ENCODE measurements at regions not wholly inside any gene's neighbourhood (a gene's known extent, or its start where the extent isn't known, plus 50 kb on each side); places are given as distances from the start of the nearest gene placed in this dataset.

GRCh38 chr16:49929626-49930025, 73.7 kb upstream of the ZNF423 start:
- no peak for DNase-seq (ENCODE audit: low read depth in 1 of 2, low spot score in 1 of 2)
- no peak for TF ChIP-seq SPI1 (IDR thresholded peaks at IDR 0.05; ENCODE audit: borderline replicate concordance, low read depth)
- no peak for TF ChIP-seq POLR2AphosphoS5 (IDR thresholded peaks at IDR 0.05; ENCODE audit: low read depth)
- TF ChIP-seq, protein P1, sequence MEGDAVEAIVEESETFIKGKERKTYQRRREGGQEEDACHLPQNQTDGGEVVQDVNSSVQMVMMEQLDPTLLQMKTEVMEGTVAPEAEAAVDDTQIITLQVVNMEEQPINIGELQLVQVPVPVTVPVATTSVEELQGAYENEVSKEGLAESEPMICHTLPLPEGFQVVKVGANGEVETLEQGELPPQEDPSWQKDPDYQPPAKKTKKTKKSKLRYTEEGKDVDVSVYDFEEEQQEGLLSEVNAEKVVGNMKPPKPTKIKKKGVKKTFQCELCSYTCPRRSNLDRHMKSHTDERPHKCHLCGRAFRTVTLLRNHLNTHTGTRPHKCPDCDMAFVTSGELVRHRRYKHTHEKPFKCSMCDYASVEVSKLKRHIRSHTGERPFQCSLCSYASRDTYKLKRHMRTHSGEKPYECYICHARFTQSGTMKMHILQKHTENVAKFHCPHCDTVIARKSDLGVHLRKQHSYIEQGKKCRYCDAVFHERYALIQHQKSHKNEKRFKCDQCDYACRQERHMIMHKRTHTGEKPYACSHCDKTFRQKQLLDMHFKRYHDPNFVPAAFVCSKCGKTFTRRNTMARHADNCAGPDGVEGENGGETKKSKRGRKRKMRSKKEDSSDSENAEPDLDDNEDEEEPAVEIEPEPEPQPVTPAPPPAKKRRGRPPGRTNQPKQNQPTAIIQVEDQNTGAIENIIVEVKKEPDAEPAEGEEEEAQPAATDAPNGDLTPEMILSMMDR (IDR thresholded peaks at IDR 0.05; ENCODE audit: insufficient read depth, low read length): no peak
- TF ChIP-seq GABPA (IDR thresholded peaks at IDR 0.05; ENCODE audit: low read depth): no peak
- no peak for TF ChIP-seq REST (IDR thresholded peaks at IDR 0.05; ENCODE audit: insufficient replicate concordance, low read depth)
- H3K27me3 ChIP-seq (ENCODE audit: insufficient read depth, poor library complexity, severe bottlenecking): peaks cover 2% of the 10 kb centered on the region

DNA sequence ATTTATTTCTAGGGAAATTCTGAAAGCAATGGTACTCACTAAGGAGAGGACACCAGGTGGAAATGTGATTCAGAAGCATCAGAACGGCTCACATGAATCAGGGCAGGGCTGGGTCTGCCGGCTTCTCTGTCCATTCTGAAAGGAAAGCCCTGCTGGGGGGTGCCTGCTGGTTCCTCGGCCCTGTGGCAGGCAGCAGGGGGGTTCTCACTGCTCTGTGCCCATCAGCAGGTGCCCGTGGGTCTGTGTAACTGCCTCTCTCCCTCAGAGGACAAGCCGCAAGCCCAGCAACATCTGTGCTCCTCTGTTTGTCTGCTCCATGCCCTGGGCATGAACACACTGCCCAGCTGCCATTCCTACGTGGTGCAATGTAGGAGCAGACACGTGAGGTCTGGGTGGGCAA, 74.9 kb upstream of the ZNF423 start:
- TF ChIP-seq REST (IDR thresholded peaks at IDR 0.05; ENCODE audit: insufficient replicate concordance, low read depth): no peak
- TF ChIP-seq GABPA (IDR thresholded peaks at IDR 0.05; ENCODE audit: low read depth): no peak
- TF ChIP-seq, protein P1 (IDR thresholded peaks at IDR 0.05; ENCODE audit: insufficient read depth, low read length): no peak
- no peak for TF ChIP-seq SPI1 (IDR thresholded peaks at IDR 0.05; ENCODE audit: borderline replicate concordance, low read depth)
- TF ChIP-seq POLR2AphosphoS5 (IDR thresholded peaks at IDR 0.05; ENCODE audit: low read depth): no peak
- H3K27me3 ChIP-seq (ENCODE audit: insufficient read depth, poor library complexity, severe bottlenecking): no peaks in the 10 kb centered on the region

More at GRCh38 chr16:49929626-49930025, 73.7 kb upstream of the ZNF423 start:
- H3K4me3 ChIP-seq (replicated peaks; ENCODE audit: insufficient read depth, low read length): no peak overlapping the region
- H3K27ac ChIP-seq (replicated peaks): no peak overlapping the region

GRCh38 chr16:49931266-49931665, 75.4 kb upstream of the ZNF423 start:
- TF ChIP-seq POLR2AphosphoS5 (IDR thresholded peaks at IDR 0.05; ENCODE audit: low read depth): no peak
- TF ChIP-seq REST (IDR thresholded peaks at IDR 0.05; ENCODE audit: insufficient replicate concordance, low read depth): no peak
- TF ChIP-seq, protein P1 (IDR thresholded peaks at IDR 0.05; ENCODE audit: insufficient read depth, low read length): no peak
- no peak for TF ChIP-seq SPI1 (IDR thresholded peaks at IDR 0.05; ENCODE audit: borderline replicate concordance, low read depth)
- no peak for TF ChIP-seq GABPA (IDR thresholded peaks at IDR 0.05; ENCODE audit: low read depth)
- DNase-seq (ENCODE audit: low read depth in 1 of 2, low spot score in 1 of 2): no peak
- H3K27ac ChIP-seq (replicated peaks): no peak overlapping the region
- no peaks in the 10 kb centered on the region for H3K27me3 ChIP-seq (ENCODE audit: insufficient read depth, poor library complexity, severe bottlenecking)
- no peak overlapping the region for H3K4me3 ChIP-seq (replicated peaks; ENCODE audit: insufficient read depth, low read length)

More for the DNA sequence above, 74.9 kb upstream of the ZNF423 start:
- H3K4me3 ChIP-seq (replicated peaks; ENCODE audit: insufficient read depth, low read length): no peak overlapping the region
- no peak for DNase-seq (ENCODE audit: low read depth in 1 of 2, low spot score in 1 of 2)
- no peak overlapping the region for H3K27ac ChIP-seq (replicated peaks)
